ENCODE measurements at regions not wholly inside any gene's neighbourhood (a gene's known extent, or its start where the extent isn't known, plus 50 kb on each side); places are given as distances from the start of the nearest gene placed in this dataset.

DNA sequence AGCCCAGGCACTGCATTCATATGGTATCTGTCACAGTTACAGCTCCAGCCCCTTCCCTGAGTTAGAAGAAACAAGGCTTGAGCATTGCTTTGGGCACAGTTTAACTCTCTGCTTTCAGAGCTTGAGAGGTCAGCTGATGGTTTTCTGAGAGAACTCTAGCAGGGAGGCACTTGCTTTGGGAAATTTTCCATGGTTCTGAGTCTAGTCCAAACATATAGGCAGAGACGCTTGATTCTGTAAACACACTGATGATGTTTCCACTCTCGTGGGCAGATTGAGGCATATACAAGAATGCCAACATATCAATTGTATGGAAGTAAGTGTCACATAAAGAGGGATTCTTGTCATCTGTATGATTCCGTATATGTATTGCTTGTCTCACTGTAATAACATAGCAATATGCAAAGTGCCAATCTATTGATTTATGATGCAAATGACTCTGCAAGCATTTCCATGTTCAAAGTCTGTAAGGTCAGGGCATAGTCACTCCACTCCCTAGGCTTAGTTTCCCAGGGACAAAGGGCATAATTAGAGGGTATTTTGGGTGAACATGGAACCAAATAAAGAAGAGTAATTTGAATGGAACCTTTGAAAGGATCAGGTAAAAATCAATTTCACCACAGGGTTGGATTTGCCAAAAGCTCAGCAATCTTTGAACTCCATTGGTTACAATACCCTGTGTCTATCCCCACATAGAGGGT, 239.0 kb downstream of the INHBA start:
- POLR2A ChIA-PET, result no interaction called here
- Mint-ChIP-seq H3K4me1 (ENCODE audit: low read depth) (no peaks in the 10 kb centered on the region), H3K9me3 (peaks cover 13% of the 10 kb centered on the region), H3K27me3 (no peaks in the 10 kb centered on the region), H3K36me3 (ENCODE audit: low read depth) (no peaks in the 10 kb centered on the region), H3K4me3 (no peak overlapping the region), H3K27ac (no peak overlapping the region)
- H3K4me1 ChIP-seq (ENCODE audit: insufficient read depth, low read length), result no peaks in the 10 kb centered on the region
- no peak overlapping the region for H3K27ac ChIP-seq (ENCODE audit: low read depth in 1 of 2, low read length in 2 of 2)
- intact Hi-C loops (cut with DNase I, micrococcal nuclease), result no loop called here
- CTCF ChIA-PET, result interaction anchor here (0.6 kb wide), 1 partner anchor 677 kb away, joined by 4 read pairs; no protein-coding TSS in a partner anchor
- DNase-seq (no peak), ATAC-seq (ENCODE audit: poor library complexity) (no peak)
- TF ChIP-seq, protein P1, sequence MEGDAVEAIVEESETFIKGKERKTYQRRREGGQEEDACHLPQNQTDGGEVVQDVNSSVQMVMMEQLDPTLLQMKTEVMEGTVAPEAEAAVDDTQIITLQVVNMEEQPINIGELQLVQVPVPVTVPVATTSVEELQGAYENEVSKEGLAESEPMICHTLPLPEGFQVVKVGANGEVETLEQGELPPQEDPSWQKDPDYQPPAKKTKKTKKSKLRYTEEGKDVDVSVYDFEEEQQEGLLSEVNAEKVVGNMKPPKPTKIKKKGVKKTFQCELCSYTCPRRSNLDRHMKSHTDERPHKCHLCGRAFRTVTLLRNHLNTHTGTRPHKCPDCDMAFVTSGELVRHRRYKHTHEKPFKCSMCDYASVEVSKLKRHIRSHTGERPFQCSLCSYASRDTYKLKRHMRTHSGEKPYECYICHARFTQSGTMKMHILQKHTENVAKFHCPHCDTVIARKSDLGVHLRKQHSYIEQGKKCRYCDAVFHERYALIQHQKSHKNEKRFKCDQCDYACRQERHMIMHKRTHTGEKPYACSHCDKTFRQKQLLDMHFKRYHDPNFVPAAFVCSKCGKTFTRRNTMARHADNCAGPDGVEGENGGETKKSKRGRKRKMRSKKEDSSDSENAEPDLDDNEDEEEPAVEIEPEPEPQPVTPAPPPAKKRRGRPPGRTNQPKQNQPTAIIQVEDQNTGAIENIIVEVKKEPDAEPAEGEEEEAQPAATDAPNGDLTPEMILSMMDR (IDR thresholded peaks at IDR 0.05), result no peak
- no peaks in the 10 kb centered on the region for H3K36me3 ChIP-seq (ENCODE audit: insufficient read depth, low read length)
- H3K9me3 ChIP-seq (ENCODE audit: control insufficient read depth in 1 of 2, insufficient read depth in 1 of 2, low read length in 2 of 2), result peaks cover 0 to 7% of the 10 kb centered on the region in 2 experiments
- no peaks in the 10 kb centered on the region for H3K27me3 ChIP-seq (ENCODE audit: control insufficient read depth in 1 of 2, insufficient read depth in 2 of 2, low read length in 2 of 2)
- no peak overlapping the region for H3K4me3 ChIP-seq (ENCODE audit: low read length)

DNA sequence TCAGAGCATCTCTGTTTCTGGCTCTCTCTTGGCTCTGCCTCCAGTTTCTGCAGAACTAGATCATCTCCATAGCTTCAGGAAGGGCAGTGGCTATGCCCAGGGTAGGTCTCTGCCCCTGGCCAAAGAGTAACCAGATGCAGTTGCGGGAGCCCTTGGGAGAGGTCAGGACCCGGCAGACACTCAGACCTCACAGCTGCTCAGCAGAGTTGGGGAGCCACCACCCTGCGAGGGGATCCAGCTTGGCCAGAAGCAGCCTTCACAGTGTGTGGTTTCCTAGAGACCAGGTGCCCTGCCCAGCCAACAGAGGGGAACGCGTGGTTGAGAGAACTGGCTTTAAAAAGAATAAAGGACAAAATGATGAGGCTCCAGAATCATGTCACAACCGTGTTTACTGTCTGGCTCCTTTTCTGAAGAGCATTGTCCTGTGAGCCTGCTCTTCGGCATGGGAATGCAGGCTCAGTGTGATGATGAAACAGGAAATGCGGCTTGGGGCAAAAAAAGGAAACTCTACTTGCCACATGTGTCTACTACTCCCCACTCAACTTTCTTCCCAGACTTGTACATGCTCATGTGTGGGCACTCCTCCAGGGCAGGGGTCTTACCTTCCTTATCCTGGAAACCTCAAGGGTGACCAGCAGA, 243.1 kb downstream of the INHBA start:
- TF ChIP-seq, protein P1 (IDR thresholded peaks at IDR 0.05), result no peak
- ATAC-seq (ENCODE audit: poor library complexity) (no peak), DNase-seq (peak in 2 of 14 experiments; percentile 4 to 9)
- no peak overlapping the region for H3K4me3 ChIP-seq (ENCODE audit: low read length)
- H3K27me3 ChIP-seq (ENCODE audit: control insufficient read depth in 1 of 2, insufficient read depth in 2 of 2, low read length in 2 of 2), result no peaks in the 10 kb centered on the region
- ChIA-PET CTCF (no interaction called here), POLR2A (no interaction called here)
- H3K36me3 ChIP-seq (ENCODE audit: insufficient read depth, low read length), result no peaks in the 10 kb centered on the region
- no peak overlapping the region for H3K27ac ChIP-seq (ENCODE audit: low read depth in 1 of 2, low read length in 2 of 2)
- no peak overlapping the region for H3K27ac Mint-ChIP-seq
- H3K36me3 Mint-ChIP-seq (ENCODE audit: low read depth), result no peaks in the 10 kb centered on the region
- H3K27me3 Mint-ChIP-seq, result no peaks in the 10 kb centered on the region
- peaks cover 9% of the 10 kb centered on the region for H3K9me3 Mint-ChIP-seq
- H3K4me1 Mint-ChIP-seq (ENCODE audit: low read depth), result no peaks in the 10 kb centered on the region
- H3K9me3 ChIP-seq (ENCODE audit: control insufficient read depth in 1 of 2, insufficient read depth in 1 of 2, low read length in 2 of 2), result peaks cover 0 to 7% of the 10 kb centered on the region in 2 experiments
- no peaks in the 10 kb centered on the region for H3K4me1 ChIP-seq (ENCODE audit: insufficient read depth, low read length)
- H3K4me3 Mint-ChIP-seq, result no peak overlapping the region
- intact Hi-C loops (cut with DNase I, micrococcal nuclease), result no loop called here

DNA sequence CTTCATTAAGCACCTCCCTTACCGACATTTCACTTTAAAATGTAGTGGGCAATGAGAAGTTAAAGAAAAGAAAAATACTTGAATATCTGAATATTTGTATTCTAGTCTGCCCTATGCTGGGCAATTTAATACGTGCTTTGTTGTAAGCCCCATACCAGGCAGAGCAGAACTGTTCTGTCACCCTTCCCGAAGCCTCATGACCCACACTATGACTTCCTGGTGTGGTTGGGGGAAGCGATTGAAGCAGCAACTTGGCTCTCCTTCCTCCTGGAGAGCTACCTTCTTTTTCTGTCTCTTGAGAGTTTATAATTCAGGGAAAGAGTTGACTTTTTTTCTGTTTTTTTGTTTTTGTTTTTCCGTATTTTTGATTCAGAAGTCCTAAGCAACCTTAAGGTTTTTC, 243.7 kb downstream of the INHBA start:
- no peaks in the 10 kb centered on the region for H3K27me3 ChIP-seq (ENCODE audit: control insufficient read depth in 1 of 2, insufficient read depth in 2 of 2, low read length in 2 of 2)
- no peak overlapping the region for H3K4me3 Mint-ChIP-seq
- H3K4me1 ChIP-seq (ENCODE audit: insufficient read depth, low read length), result no peaks in the 10 kb centered on the region
- ChIA-PET POLR2A (no interaction called here), CTCF (no interaction called here)
- no peaks in the 10 kb centered on the region for H3K36me3 Mint-ChIP-seq (ENCODE audit: low read depth)
- H3K27ac ChIP-seq (ENCODE audit: low read depth in 1 of 2, low read length in 2 of 2), result no peak overlapping the region
- no peak overlapping the region for H3K4me3 ChIP-seq (ENCODE audit: low read length)
- DNase-seq (no peak), ATAC-seq (ENCODE audit: poor library complexity) (no peak)
- intact Hi-C loops (cut with DNase I, micrococcal nuclease), result no loop called here
- no peaks in the 10 kb centered on the region for H3K4me1 Mint-ChIP-seq (ENCODE audit: low read depth)
- H3K36me3 ChIP-seq (ENCODE audit: insufficient read depth, low read length), result no peaks in the 10 kb centered on the region
- no peaks in the 10 kb centered on the region for H3K27me3 Mint-ChIP-seq
- peaks cover 9% of the 10 kb centered on the region for H3K9me3 Mint-ChIP-seq
- TF ChIP-seq, protein P1 (IDR thresholded peaks at IDR 0.05), result no peak
- H3K9me3 ChIP-seq (ENCODE audit: control insufficient read depth in 1 of 2, insufficient read depth in 1 of 2, low read length in 2 of 2), result peaks cover 0 to 7% of the 10 kb centered on the region in 2 experiments
- no peak overlapping the region for H3K27ac Mint-ChIP-seq
